GM12891 (cell line): ENCODE measurements at regions not wholly inside any gene's neighbourhood (a gene's known extent, or its start where the extent isn't known, plus 50 kb on each side); places are given as distances from the start of the nearest gene placed in this dataset.
"Not testable (repeated sequence)": the region's sequence is repeated elsewhere in the genome, so short reads cannot be mapped to it uniquely, and the experiment has no call there.

ENCODE experiments used
- DNase-seq: peaks from one replicate; pipeline ENCODE4 v3.0.0; 2011; ENCODE audit warnings: low spot score; ENCODE audit not compliant: insufficient read length
- FAIRE-seq: peaks from 2 replicates; lab custom pipeline; 2011; peaks lifted over from hg19 to GRCh38; lab: Jason Lieb, UNC
- PAX5 ChIP-seq: IDR thresholded peaks from 2 replicates; pipeline ENCODE4 v1.6.1; 2011; ENCODE audit warnings: low read length, moderate library complexity, mild to moderate bottlenecking; ENCODE audit not compliant: insufficient read depth, severe bottlenecking
- POLR2A ChIP-seq: IDR thresholded peaks from 2 replicates; pipeline ENCODE4 v1.6.1; 2011; ENCODE audit warnings: low read depth, low read length, control low read depth
- POLR2AphosphoS5 ChIP-seq: IDR thresholded peaks from 2 replicates; pipeline ENCODE4 v1.6.1; 2011; ENCODE audit warnings: low read depth, low read length, control low read depth
- POU2F2 ChIP-seq: IDR thresholded peaks from 2 replicates; pipeline ENCODE4 v1.6.1; 2011; ENCODE audit warnings: low read depth, mild to moderate bottlenecking, control low read depth, low read length, moderate library complexity
- SPI1 ChIP-seq: IDR thresholded peaks from 2 replicates; pipeline ENCODE4 v1.6.1; 2011; ENCODE audit warnings: low read depth, low read length, control low read depth
- TAF1 ChIP-seq: IDR thresholded peaks from 2 replicates; pipeline ENCODE4 v1.6.1; 2011; ENCODE audit warnings: low read depth, low read length, control low read depth

- no peak for FAIRE-seq
- no peak for DNase-seq
- TF ChIP-seq POU2F2 (no peak), PAX5 (no peak), POLR2A (no peak), SPI1 (no peak), TAF1 (no peak), POLR2AphosphoS5 (no peak)
These were observed 303.6 kb downstream of the BCAT1 start for GRCh38 chr12:24645254-24645653.

GRCh38 chr12:24643120-24644119 lies 305.5 kb downstream of the BCAT1 start:
- FAIRE-seq (no peak), DNase-seq (no peak)
- TF ChIP-seq POLR2A (no peak), PAX5 (no peak), SPI1 (no peak), POLR2AphosphoS5 (no peak), TAF1 (no peak), POU2F2 (no peak)

- TF ChIP-seq POLR2A, result no peak
- TF ChIP-seq POU2F2, result no peak
- TF ChIP-seq SPI1, result no peak
- no peak for TF ChIP-seq POLR2AphosphoS5
- TF ChIP-seq PAX5, result no peak
- TF ChIP-seq TAF1, result no peak
- DNase-seq, result no peak
- FAIRE-seq, result no peak
These were observed 309.3 kb downstream of the BCAT1 start for GRCh38 chr12:24639641-24640040.

- no peak for DNase-seq
- no peak for FAIRE-seq
- TF ChIP-seq POU2F2 (no peak), POLR2A (no peak), POLR2AphosphoS5 (no peak), PAX5 (no peak), SPI1 (no peak), TAF1 (no peak)
These were observed 316.4 kb downstream of the BCAT1 start for GRCh38 chr12:24632466-24632865.

- FAIRE-seq (no peak), DNase-seq (no peak)
- TF ChIP-seq POLR2A (no peak), POU2F2 (no peak), TAF1 (no peak), POLR2AphosphoS5 (no peak), PAX5 (no peak), SPI1 (no peak)
These were observed 317.1 kb downstream of the BCAT1 start for GRCh38 chr12:24631676-24632426.

GRCh38 chr12:24630856-24631255 lies 318.0 kb downstream of the BCAT1 start:
- DNase-seq (no peak), FAIRE-seq (no peak)
- TF ChIP-seq TAF1 (no peak), POU2F2 (no peak), POLR2AphosphoS5 (no peak), POLR2A (no peak), PAX5 (no peak), SPI1 (no peak)

GRCh38 chr12:24630446-24630845 lies 318.5 kb downstream of the BCAT1 start:
- FAIRE-seq, result no peak
- TF ChIP-seq POLR2A (no peak), SPI1 (no peak), POU2F2 (no peak), POLR2AphosphoS5 (no peak), PAX5 (no peak), TAF1 (no peak)
- DNase-seq, result no peak

GRCh38 chr12:24625103-24625502 lies 323.8 kb downstream of the BCAT1 start:
- DNase-seq (no peak), FAIRE-seq (no peak)
- no peak for TF ChIP-seq PAX5
- TF ChIP-seq POU2F2, result no peak
- no peak for TF ChIP-seq POLR2AphosphoS5
- TF ChIP-seq POLR2A, result no peak
- no peak for TF ChIP-seq TAF1
- no peak for TF ChIP-seq SPI1

GRCh38 chr12:24619954-24620353 lies 328.9 kb downstream of the BCAT1 start:
- not testable (repeated sequence) for DNase-seq, FAIRE-seq

- FAIRE-seq (no peak), DNase-seq (no peak)
- TF ChIP-seq PAX5 (no peak), TAF1 (no peak), POLR2A (no peak), POLR2AphosphoS5 (no peak), SPI1 (no peak), POU2F2 (no peak)
These were observed 331.4 kb downstream of the BCAT1 start for GRCh38 chr12:24617471-24617870.
